ENCODE measurements at regions not wholly inside any gene's neighbourhood (a gene's known extent, or its start where the extent isn't known, plus 50 kb on each side); places are given as distances from the start of the nearest gene placed in this dataset.
"Not testable (repeated sequence)": the region's sequence is repeated elsewhere in the genome, so short reads cannot be mapped to it uniquely, and the experiment has no call there.

DNA sequence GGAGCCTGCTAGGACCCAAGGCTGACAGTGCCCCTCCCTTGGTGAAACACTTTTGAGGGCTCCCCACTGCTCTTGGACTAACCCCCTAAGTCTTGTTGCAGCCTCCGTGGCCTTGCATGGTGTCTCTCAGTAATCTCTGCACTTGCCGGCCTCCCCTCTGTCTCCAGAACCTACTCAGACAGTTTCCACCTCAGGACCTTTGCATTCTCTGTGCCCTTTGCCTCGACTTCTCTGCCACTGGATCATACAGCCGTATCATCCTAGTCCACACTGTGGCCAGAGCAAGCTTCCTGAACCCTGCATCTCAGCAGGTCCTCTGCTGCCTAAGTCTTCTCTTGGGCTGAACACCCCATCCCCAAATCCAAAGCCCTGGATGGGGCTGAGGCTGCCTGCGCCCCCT is 152.0 kb upstream of the PTPN1 start:
- intact Hi-C loops (cut with DNase I) = no loop called here
- no peak for DNase-seq (ENCODE audit: low spot score)

DNA sequence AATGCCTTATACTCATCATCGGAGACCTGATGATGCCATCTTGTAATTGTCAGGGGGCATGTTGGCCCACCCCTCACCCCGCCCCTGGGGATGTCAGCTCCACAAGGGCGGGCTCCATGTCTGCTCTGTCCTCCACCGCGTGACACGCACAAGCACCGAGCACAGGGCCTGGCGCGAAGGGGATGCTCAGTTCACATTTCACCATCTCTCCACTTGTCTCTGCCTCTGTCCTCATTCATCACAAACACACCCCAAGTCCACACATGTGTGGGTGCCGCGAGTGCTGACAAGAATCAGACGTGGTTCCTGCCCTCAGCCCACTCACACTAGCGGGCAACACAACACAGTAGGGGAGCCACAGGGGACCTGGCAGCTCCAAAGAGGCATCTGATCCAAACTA is 151.2 kb upstream of the PTPN1 start:
- DNase-seq (ENCODE audit: low spot score) = peak; percentile 75
- intact Hi-C loops (cut with DNase I) = no loop called here

DNA sequence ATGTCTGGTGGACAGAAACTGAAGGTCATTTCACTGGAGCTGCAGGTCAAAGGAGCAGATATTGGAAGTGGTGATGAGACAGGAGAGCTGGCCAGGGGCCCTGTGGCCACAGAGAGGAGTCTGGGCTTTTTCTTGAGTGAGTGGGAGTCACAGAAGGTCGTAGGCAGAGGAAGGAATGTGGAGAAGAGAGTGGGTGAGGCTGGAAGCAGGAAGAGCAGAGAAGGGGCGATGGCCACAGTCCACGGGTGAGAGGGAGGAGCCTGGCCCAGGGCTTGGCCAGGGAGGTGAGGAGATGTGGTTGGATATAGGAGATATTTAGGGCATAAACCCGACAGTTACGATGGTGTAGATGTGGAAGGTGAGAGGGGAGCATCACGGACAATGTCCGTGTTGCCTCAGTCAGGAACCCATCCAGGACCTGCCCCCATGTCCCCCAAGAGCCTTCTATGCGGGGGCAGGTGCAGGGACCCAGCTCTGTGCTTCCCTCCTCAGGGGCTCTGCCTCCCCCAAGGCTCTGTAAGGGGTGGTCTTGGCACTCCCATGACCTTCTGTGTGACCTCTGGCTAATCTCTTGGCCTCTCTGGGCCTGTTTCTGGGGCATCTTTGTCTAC is 150.5 kb upstream of the PTPN1 start:
- DNase-seq (ENCODE audit: low spot score) = peak; percentile 19
- intact Hi-C loops (cut with DNase I) = no loop called here

DNA sequence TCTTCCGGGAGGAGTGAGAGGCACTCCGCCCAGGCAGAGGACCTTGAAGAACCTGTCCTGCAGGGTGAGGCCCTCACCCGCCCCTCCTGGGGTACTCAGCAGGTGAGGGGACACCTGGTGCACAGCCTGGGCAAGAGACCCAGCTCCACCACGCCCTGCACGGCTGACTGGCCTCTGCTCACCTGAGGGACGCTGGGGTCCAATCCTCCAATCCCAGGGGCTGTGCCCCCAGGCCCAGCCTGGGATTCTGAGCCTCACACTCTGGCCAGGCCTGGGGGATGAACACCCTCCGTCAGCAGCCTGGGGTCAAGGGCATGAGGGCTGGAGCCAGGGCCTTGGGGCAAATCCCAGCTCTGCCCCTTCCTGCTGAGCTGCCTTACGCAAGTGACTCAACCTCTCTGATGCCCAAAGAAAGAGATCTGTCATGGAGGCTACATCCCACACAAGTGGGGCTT is 149.9 kb upstream of the PTPN1 start:
- DNase-seq (ENCODE audit: low spot score) = no peak

DNA sequence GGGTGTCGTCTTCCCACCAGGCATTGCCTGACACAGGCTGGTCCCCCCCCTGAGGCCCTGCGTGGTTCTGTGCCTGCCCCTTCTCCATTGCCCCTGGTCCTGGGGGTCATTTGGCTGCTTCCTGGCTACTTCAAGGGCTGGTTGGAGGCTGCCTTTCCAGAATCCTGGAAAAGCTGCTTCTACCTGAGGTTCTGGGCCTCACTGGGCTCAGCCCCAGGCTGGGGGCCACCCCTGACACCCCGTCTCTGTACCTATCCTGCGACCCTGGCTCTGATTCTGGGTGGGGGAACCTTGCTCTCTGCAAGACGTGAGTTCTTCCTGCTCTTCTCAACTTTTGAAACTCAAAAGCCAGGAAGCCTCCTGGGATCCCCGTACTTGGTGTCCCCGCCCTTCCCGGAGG is 149.3 kb upstream of the PTPN1 start:
- intact Hi-C loops (cut with DNase I) = no loop called here
- peak; percentile 44 for DNase-seq (ENCODE audit: low spot score)

More for the DNA sequence above, 149.9 kb upstream of the PTPN1 start:
- intact Hi-C loops (cut with DNase I) = no loop called here

DNA sequence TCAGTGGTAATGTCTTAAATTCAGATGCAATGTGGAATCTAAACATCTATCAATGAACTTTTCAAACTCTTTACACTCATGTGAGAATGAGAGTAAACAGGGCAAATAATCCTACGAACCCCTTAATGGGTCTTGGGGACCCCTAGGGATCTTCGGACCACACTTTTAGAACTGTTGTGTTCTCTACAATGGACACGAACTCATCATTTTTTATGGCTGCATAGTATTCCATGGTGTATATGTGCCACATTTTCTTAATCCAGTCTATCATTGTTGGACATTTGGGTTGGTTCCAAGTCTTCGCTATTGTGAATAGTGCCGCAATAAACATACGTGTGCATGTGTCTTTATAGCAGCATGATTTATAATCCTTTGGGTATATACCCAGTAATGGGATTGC is 148.0 kb upstream of the PTPN1 start:
- intact Hi-C loops (cut with DNase I); DNase-seq (ENCODE audit: low spot score): not testable (repeated sequence)

DNA sequence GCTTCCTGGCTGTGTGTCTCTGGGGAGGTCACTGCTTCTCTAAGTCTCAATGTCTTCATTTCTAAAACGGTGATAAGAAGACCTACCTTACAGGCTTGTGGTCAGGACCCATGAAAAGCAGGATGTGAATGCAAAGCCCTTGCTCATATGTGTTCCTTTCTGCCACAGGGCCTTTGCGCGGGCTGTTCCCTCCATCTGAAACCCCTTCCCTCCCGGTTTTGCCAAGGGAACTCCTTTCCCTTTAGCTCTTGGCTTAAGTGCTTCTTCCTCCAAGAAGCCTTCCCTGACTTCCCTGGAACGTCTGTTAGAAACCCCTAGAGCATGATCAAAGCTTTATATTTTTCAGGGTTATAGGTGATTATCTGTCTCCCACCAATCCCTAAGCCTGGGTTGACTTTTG is 147.2 kb upstream of the PTPN1 start:
- intact Hi-C loops (cut with DNase I) = no loop called here
- DNase-seq (ENCODE audit: low spot score) = no peak

DNA sequence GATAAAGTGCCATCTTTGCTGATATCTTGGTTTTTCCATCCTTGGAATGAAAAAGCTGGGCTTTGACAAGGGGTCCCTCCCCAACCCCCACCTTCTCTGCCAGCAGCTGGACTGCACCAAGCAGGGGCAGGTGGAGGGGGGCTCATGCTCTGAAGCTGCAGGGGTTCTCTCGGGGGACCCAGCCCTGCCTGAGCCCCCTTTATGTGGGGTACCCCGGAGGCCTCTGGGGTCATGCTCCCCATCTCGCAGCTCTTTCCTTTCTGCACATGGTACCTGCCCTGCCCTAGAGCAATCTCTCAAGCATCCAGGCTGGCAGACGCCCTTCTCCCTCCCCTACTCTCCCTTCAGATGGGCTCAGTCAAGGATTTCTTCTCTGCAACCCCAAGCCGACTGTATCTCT is 146.7 kb upstream of the PTPN1 start:
- intact Hi-C loops (cut with DNase I) = no loop called here
- DNase-seq (ENCODE audit: low spot score) = no peak

DNA sequence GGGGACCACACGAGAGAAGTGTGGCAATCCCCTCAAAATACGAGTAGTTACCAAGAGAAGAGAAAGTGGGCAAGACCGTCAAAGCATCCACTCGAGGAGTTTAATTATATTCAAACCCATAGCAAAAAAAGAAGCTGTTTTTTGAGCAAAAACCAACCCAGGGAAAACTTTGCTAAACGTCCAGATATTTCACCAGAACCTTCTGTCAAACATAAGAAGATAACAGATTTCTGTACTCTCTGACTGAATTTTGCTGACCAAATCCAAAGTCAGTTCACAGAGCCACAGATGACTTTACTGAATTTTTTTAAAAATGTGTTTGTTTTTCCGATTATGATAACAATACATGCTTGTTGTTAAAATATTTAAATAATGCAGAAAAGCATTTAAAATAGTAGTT is 145.6 kb upstream of the PTPN1 start:
- intact Hi-C loops (cut with DNase I) = no loop called here
- no peak for DNase-seq (ENCODE audit: low spot score)

DNA sequence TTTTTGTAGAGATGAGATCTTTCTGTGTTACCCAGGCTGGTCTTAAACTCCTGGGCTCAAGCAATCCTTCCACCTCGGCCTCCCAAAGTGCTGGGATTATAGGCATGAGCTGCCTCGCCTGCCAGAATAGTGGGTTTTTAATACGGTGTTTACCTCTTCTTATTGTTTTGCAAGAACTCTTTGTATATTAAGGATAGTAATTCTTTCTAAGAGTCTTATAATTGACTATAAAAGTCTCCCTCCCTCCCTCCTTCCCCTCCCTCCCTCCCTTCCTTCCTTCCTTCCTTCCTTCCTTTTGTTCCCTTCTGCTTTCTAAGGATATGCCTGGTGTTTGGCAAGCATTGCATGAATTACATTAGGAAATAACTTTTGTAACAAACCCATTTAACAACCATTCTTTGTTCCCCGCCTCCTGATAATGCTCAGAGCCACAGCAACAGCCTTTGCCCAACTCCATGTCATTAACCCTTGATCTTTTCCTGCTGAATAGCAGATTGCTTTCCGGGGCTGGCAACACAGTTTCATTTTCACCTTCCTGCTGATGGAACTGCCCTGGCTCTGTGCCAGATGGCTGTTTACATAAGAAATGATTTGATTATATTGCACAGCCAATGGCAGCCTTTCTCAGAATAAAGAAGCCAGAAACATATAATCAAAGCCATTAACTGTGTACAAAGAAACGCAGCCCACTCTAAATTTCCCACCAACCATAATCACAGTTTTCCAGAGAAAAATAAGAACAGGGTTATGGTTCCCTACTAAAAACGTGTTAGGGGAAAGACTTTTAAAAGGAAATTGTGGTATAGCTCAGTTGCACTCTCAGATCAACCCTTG is 143.7 kb upstream of the PTPN1 start:
- no peak for DNase-seq (ENCODE audit: low spot score)
- intact Hi-C loops (cut with DNase I) = no loop called here

DNA sequence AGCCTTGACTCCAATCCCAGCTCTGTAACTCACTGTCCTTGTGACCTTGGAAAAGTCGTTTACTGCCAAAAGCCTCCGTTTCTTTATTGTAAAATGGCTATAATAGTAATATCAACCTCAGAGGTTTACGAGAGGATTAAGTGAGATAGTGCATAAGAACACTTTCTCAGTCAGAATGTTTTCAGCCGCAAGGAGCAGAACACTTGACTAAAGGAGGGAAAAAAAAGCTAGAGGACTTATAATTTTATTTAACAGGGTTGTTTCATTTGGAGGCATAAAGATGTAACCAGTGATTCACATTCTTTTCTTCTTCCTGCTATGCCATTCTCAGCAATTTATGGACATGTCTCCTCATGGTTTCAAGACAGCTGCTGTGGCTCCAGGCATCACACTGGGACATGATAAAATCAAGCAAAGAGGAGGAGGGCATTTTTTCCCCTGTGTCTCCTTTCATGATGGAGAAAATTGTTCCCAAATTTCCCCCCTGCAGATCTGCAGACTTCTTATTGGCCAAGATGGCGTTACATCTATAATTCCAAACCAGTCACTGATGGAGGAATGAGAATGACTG is 143.0 kb upstream of the PTPN1 start:
- intact Hi-C loops (cut with DNase I) = no loop called here
- no peak for DNase-seq (ENCODE audit: low spot score)

DNA sequence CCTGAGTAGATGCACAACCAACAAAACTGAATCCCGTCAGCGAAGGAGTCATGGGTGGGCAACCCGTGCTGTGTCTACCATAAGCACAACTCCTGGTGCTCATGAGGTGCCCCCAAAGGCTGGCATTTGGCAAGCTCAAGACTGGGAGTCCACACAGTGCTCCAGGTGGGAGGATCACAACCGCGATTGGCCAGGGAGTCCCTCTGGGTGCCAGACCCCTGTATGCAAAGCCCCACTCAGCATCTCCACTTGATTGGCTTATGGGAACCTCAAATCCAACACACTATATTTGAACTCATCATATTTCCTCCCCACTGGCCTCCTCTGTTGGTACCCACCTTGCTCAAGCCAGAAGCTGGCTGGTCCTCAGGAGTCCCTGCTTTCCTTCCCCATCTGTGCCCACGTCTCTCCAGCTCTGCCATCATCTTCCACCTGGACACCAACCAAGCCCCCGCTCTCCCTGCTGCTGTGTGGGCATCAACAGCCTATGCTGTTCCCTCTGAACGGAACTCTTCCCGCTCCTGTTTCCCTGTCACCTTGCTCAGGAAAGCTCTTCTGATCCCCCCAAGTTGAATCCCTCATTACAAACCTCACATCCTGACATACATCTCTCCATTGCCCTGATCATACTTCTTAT is 142.3 kb upstream of the PTPN1 start:
- intact Hi-C loops (cut with DNase I) = no loop called here

DNA sequence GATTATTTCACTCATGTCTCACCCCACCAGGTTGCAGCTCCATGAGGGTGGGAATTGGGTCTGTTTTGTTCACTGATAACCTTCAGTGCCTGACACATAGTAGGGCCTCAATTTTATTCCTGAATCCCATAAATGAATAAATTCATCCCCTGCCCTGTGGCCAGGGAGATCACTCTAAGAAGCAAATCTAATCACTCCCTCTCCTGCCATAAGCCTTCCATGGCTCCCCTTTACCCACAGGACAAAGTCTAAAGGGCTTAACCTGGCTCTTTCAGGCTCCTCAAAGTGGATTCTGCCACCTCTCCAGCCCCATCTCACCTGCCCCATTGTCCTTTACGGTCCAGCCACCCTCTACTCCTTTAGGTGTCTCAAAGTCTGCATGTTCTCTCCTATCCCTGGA is 141.8 kb upstream of the PTPN1 start:
- no peak for DNase-seq (ENCODE audit: low spot score)
- intact Hi-C loops (cut with DNase I) = no loop called here

More for the DNA sequence above, 142.3 kb upstream of the PTPN1 start:
- DNase-seq (ENCODE audit: low spot score) = no peak

DNA sequence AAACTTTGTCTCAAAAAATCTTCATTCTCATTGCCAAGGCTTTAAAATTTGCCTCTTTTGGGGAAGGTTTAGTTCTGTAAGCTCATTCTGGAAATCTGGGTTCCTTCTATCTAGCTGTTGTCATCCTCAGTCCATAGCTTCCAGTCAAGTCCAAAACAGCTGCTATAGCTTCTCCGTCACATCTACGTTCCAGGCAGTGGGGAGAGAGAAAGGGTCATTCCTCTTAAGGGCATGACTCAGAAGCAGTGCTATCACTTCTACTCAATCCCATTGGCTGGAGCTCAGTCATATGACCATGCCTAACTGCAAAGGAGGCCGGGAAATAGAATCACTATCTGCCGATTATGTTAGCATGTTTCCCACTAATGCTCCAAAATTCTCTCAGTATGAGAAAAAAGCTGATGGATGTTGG is 141.4 kb upstream of the PTPN1 start:
- no peak for DNase-seq (ENCODE audit: low spot score)

DNA sequence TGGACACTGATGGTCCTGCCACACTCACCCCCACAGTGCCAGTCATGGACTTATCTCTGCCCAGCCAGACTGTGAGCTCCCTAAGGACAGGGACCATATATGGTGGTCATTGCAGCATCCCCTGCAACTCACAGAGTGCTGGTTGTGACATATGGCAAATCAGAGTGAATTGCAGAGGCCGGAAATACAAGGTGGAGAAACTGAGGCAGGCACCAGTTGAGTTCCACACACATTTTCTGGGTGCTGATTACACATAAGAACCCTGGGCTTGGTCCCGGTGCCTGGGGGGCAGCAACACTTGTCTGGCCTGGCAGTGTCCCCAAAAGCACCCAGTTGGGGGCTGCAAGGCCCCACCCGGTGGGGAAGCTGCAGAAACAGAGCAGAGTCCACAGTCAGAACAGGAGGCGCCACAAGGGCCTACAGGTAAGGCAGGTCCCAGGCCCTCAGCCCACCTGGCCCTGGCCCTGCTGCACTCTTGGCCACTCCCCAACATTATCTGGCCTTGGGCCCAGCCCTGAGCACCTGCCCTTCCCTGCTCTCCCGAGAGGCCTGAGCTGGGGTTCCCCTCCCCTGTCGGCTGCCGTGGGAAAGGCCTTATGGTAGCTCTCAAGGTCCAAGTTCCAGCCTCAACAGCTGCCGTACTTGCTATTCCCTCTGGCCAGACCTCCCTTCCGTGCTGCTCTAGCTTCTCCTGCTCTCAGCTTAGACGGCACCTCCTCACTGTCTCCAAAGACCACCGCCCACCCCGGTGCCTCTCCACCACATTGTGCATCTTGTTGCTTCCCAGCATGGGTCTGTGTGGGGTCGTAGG is 140.8 kb upstream of the PTPN1 start:
- no peak for DNase-seq (ENCODE audit: low spot score)
- intact Hi-C loops (cut with DNase I) = loop anchor here in 1 of 2 donors (10.0 kb wide), 1 partner anchor 175 kb away; the partner anchor contains the start of gene CEBPB

More for the DNA sequence above, 141.4 kb upstream of the PTPN1 start:
- intact Hi-C loops (cut with DNase I) = no loop called here

DNA sequence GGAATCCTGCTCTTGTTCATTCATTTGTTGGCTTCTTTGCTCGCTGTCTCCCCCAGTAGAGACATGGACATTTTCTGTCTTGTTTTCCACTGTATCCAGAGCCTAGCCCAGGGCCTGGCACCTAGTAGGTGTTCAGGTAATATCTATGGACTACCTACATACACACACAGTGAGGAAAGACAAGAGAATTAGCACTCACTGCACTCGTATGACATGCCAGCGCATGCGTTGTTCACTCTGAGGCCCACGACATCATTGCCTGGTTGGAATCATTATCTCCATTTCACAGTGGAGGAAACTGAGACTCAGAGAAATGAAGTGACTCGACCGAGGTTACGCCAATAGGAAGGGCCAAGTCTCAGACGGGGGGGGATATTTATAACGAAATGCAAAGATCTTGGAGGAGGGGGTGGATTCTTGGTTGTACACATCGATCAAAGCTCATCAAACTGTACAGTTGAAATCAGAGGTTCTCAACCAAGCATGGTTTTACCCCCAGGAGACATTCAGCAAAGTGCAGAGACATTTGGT is 140.1 kb upstream of the PTPN1 start:
- no peak for DNase-seq (ENCODE audit: low spot score)
- intact Hi-C loops (cut with DNase I) = loop anchor here in 1 of 2 donors (10.0 kb wide), 1 partner anchor 175 kb away; the partner anchor contains the start of gene CEBPB

DNA sequence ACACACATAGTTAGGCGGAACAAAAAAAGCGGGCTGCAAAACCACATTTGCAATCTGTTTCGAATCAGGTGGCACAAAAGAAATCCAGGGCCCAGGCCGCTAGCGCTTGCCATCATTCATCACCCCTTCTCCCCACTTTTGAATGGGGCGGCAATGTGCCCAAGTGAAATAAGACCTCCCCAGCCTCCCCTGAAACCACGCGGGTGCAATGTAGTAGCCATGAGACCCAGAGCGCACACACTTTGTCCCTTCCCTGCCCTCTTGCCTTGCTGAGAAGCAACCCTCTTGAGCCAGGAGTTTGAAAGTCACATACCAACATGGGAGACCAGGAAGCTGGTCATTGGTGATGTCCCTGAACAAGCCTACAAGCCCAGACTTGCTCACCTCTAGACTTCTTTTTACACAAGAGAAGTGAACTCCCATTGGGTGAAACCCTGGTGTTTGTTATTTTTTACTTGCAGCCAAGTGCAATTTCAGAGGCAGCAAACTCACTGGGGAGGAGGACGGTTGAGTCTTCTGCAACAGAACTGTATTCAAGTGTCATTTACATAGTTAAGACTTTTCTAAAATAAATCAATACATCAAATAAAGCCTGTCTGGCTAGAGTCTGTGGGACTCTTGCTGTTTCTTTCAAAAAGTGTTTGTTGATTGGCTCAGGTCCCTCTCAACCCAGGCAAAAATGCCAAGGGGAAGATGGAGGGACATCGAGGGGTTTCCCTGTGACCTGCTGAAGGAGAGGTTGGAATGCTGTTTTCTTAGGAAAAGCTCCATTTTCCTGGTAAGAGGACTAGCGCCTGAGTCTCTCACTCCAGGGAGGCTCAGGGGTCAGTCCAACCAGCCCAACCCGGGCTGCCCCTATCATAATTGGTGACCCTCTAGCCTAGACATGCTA is 138.1 kb upstream of the PTPN1 start:
- intact Hi-C loops (cut with DNase I) = loop anchor here in 1 of 2 donors (10.0 kb wide), 1 partner anchor 177 kb away; the partner anchor contains the start of gene CEBPB
- DNase-seq (ENCODE audit: low spot score) = no peak

DNA sequence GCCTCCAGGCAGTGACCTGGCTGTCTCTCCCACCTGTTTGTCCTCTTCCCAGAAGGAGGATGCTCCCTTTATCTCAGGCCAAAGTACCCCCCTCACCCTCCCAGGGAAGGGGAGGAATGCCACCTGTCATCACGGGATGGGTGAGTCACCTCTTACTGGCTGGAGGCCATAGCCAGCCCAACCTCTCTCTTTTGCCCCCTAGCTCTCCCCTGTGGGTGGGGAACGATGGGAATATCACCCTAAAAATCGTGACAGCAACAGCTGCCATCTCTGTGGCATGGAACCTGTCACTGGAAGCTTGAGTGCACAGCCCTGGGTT is 137.5 kb upstream of the PTPN1 start:
- no peak for DNase-seq (ENCODE audit: low spot score)
- intact Hi-C loops (cut with DNase I) = loop anchor here in 1 of 2 donors (10.0 kb wide), 1 partner anchor 178 kb away; the partner anchor contains the start of gene CEBPB

Data from posterior vena cava (tissue), 2 donors.